Endodermal cell (in vitro differentiated cells): ENCODE measurements at regions not wholly inside any gene's neighbourhood (a gene's known extent, or its start where the extent isn't known, plus 50 kb on each side); places are given as distances from the start of the nearest gene placed in this dataset.

Experiments used
- DNase-seq: peaks from one replicate; pipeline ENCODE4 v3.0.0-alpha.2; 2017
- H3K27ac ChIP-seq: 2 replicates; pipeline ENCODE4 v1.5.1; 2013; ENCODE audit warnings: mild to moderate bottlenecking, low read depth, low read length, moderate library complexity
- H3K27me3 ChIP-seq: 2 replicates; pipeline ENCODE4 v1.6.1; 2013; ENCODE audit warnings: mild to moderate bottlenecking, low read length, moderate library complexity; ENCODE audit not compliant: insufficient read depth, control insufficient read depth, poor library complexity, severe bottlenecking
- H3K36me3 ChIP-seq: 2 replicates; pipeline ENCODE4 v1.7.0; 2013; ENCODE audit warnings: mild to moderate bottlenecking, low read length, moderate library complexity; ENCODE audit not compliant: control insufficient read depth, insufficient read depth
- H3K4me1 ChIP-seq: one replicate; pipeline ENCODE4 v1.7.0; 2013; ENCODE audit warnings: low read length; ENCODE audit not compliant: control insufficient read depth, insufficient read depth
- H3K4me3 ChIP-seq: 2 replicates; pipeline ENCODE4 v1.5.1; 2013; ENCODE audit warnings: mild to moderate bottlenecking, low read length, moderate library complexity
- H3K9ac ChIP-seq: 2 replicates; pipeline ENCODE4 v1.6.1; 2013; ENCODE audit warnings: mild to moderate bottlenecking, low read length, moderate library complexity; ENCODE audit not compliant: poor library complexity, severe bottlenecking; ENCODE audit errors: extremely low read depth
- H3K9me3 ChIP-seq: 2 replicates; pipeline ENCODE4 v1.6.1; 2013; ENCODE audit warnings: mild to moderate bottlenecking, low read length, moderate library complexity; ENCODE audit not compliant: control insufficient read depth
- H3K27ac Mint-ChIP-seq: 2 replicates; pipeline ENCODE4 v1.8.0; 2020; ENCODE audit warnings: mixed read lengths
- H3K27me3 Mint-ChIP-seq: 2 replicates; pipeline ENCODE4 v1.8.0; 2021; ENCODE audit warnings: mild to moderate bottlenecking, mixed read lengths; ENCODE audit not compliant: insufficient read depth
- H3K36me3 Mint-ChIP-seq: 2 replicates; pipeline ENCODE4 v1.8.0; 2020; ENCODE audit warnings: low read depth, mixed read lengths
- H3K4me1 Mint-ChIP-seq: 2 replicates; pipeline ENCODE4 v1.8.0; 2020; ENCODE audit warnings: mixed read lengths
- H3K4me3 Mint-ChIP-seq: 2 replicates; pipeline ENCODE4 v1.8.0; 2020; ENCODE audit warnings: mild to moderate bottlenecking, moderate library complexity, mixed read lengths
- H3K9me3 Mint-ChIP-seq: 2 replicates; pipeline ENCODE4 v1.8.0; 2020; ENCODE audit warnings: mild to moderate bottlenecking, mixed read lengths
- CTCF ChIP-seq: fragments of 200-600 bp; sonication (generic); conservative IDR thresholded peaks from 2 replicates; pipeline ENCODE4 v1.5.0; 2021; ENCODE audit warnings: antibody characterized with exemption, mild to moderate bottlenecking
- WGBS, 2 experiments: methylation state at CpG; one replicate each; pipeline versions ENCODE4 v1.1.5 to v1.1.7; 2013; ENCODE audit warnings: missing lambda C conversion rate in 2 of 2, mixed read lengths in 1 of 2; ENCODE audit not compliant: insufficient coverage in 1 of 2, insufficient read length in 1 of 2; 5-methylcytosine and 5-hydroxymethylcytosine counted together

GRCh38 chr5:84680908-84681307 lies 296.2 kb upstream of the EDIL3 start:
- Mint-ChIP-seq H3K27me3 (no peaks in the 10 kb centered on the region), H3K4me3 (no peak overlapping the region), H3K27ac (no peak overlapping the region), H3K36me3 (no peaks in the 10 kb centered on the region), H3K4me1 (no peaks in the 10 kb centered on the region), H3K9me3 (no peaks in the 10 kb centered on the region)
- Histone ChIP-seq H3K27me3 (no peaks in the 10 kb centered on the region), H3K4me1 (no peaks in the 10 kb centered on the region), H3K9ac (no peak overlapping the region), H3K9me3 (no peaks in the 10 kb centered on the region), H3K4me3 (no peak overlapping the region), H3K27ac (no peak overlapping the region), H3K36me3 (no peaks in the 10 kb centered on the region)
- DNase-seq = no peak
- TF ChIP-seq CTCF = no peak

GRCh38 chr5:84673785-84674184 lies 289.1 kb upstream of the EDIL3 start:
- Mint-ChIP-seq H3K27ac (no peak overlapping the region), H3K36me3 (peaks cover 4% of the 10 kb centered on the region), H3K4me1 (no peaks in the 10 kb centered on the region), H3K4me3 (no peak overlapping the region), H3K27me3 (no peaks in the 10 kb centered on the region), H3K9me3 (peaks cover 25% of the 10 kb centered on the region)
- WGBS, 2 experiments = 91% methylated on average over 2 of the region's 3 CpGs; no CpG with 5 or more reads in 1 of the 2 experiments
- Histone ChIP-seq H3K4me3 (no peak overlapping the region), H3K9ac (no peak overlapping the region), H3K4me1 (no peaks in the 10 kb centered on the region), H3K27ac (no peak overlapping the region), H3K36me3 (no peaks in the 10 kb centered on the region), H3K9me3 (peaks cover 12% of the 10 kb centered on the region), H3K27me3 (no peaks in the 10 kb centered on the region)
- no peak for TF ChIP-seq CTCF
- DNase-seq = no peak

GRCh38 chr5:84667576-84667975 lies 282.9 kb upstream of the EDIL3 start:
- Mint-ChIP-seq H3K27ac (no peak overlapping the region), H3K4me1 (no peaks in the 10 kb centered on the region), H3K4me3 (no peak overlapping the region), H3K27me3 (no peaks in the 10 kb centered on the region), H3K9me3 (peaks cover 25% of the 10 kb centered on the region), H3K36me3 (peaks cover 4% of the 10 kb centered on the region)
- Histone ChIP-seq H3K9ac (no peak overlapping the region), H3K4me1 (no peaks in the 10 kb centered on the region), H3K9me3 (peaks cover 12% of the 10 kb centered on the region), H3K27ac (no peak overlapping the region), H3K27me3 (no peaks in the 10 kb centered on the region), H3K36me3 (no peaks in the 10 kb centered on the region), H3K4me3 (no peak overlapping the region)
- no peak for TF ChIP-seq CTCF
- no peak for DNase-seq
- WGBS, 2 experiments = 100% methylated on average over 2 to 3 of the region's 3 CpGs
